GM12878 (cell line): ENCODE measurements at regions not wholly inside any gene's neighbourhood (a gene's known extent, or its start where the extent isn't known, plus 50 kb on each side); places are given as distances from the start of the nearest gene placed in this dataset.

Experiments used
- ATAC-seq: fragments of 200-7000 bp; cut with Tn5 transposase; 3 replicates; pipeline ENCODE4 v1.9.1; 2020; ENCODE audit warnings: mild to moderate bottlenecking, moderate library complexity
- BruUV-seq: library from RNA; stranded (reverse); fragments of 400-500 nt; replicated peaks from 2 replicates; lab custom pipeline; 2021; lab: Mats Ljungman, UMichigan
- CTCF ChIA-PET: fragments of 300-600 bp; sonication (Branson Sonifier 250); formaldehyde crosslinking; extraction: SDS; loops from one replicate; lab custom pipeline; 2021; ENCODE audit warnings: inconsistent platforms; lab: Yijun Ruan, JAX
- POLR2A ChIA-PET: fragments of 350-600 bp; formaldehyde crosslinking; extraction: SDS; loops from one replicate; lab custom pipeline; 2021; ENCODE audit warnings: inconsistent platforms; lab: Charles Lee
- RAD21 ChIA-PET: fragments of 300-600 bp; sonication (Branson Sonifier 250); formaldehyde crosslinking; loops from one replicate; lab custom pipeline; 2023; ENCODE audit warnings: antibody characterized with exemption; ENCODE audit not compliant: unreplicated experiment; lab: Charles Lee
- SMC1A ChIA-PET: fragments of 300-600 bp; sonication (Branson Sonifier 250); formaldehyde crosslinking; loops from one replicate; lab custom pipeline; 2023; ENCODE audit not compliant: unreplicated experiment, uncharacterized antibody; lab: Charles Lee
- DNase-seq: peaks from one replicate; pipeline ENCODE4 v3.0.0-alpha.2; 2011; ENCODE audit warnings: low read depth, low spot score
- FAIRE-seq: peaks from 3 replicates; lab custom pipeline; 2011; peaks lifted over from hg19 to GRCh38; lab: Jason Lieb, UNC
- H2AFZ ChIP-seq: 2 replicates; pipeline ENCODE4 v1.6.0; 2011; ENCODE audit warnings: low read depth, low read length, control low read depth; ENCODE audit not compliant: control insufficient read depth
- H3K27ac ChIP-seq: 2 replicates; pipeline ENCODE4 v1.5.1; 2011; ENCODE audit warnings: control low read depth; ENCODE audit not compliant: control insufficient read depth, insufficient read depth
- H3K27me3 ChIP-seq, 2 experiments: replicated peaks in 1 of 2; 2 replicates each; pipeline versions ENCODE4 v1.6.0 to v1.6.1; 2011; ENCODE audit warnings: low read length in 1 of 2; ENCODE audit not compliant: control insufficient read depth in 2 of 2, insufficient read depth in 2 of 2
- H3K36me3 ChIP-seq, 2 experiments: 2 replicates each; pipeline ENCODE4 v1.5.1; 2011; ENCODE audit warnings: low read length in 1 of 2; ENCODE audit not compliant: control insufficient read depth in 2 of 2, insufficient read depth in 2 of 2
- H3K4me1 ChIP-seq: 2 replicates; pipeline ENCODE4 v1.6.1; 2011; ENCODE audit warnings: mild to moderate bottlenecking, low read length, moderate library complexity, mixed read lengths; ENCODE audit not compliant: control insufficient read depth, insufficient read depth
- H3K4me2 ChIP-seq: 2 replicates; pipeline ENCODE4 v1.6.0; 2011; ENCODE audit warnings: control low read depth; ENCODE audit not compliant: control insufficient read depth, insufficient read depth
- H3K4me3 ChIP-seq: fragments of 200-600 bp; sonication (generic); 2 replicates; pipeline ENCODE4 v1.5.1; 2016
- H3K79me2 ChIP-seq: 2 replicates; pipeline ENCODE4 v1.6.0; 2011; ENCODE audit warnings: low read length; ENCODE audit not compliant: control insufficient read depth, insufficient read depth
- H3K9ac ChIP-seq: 2 replicates; pipeline ENCODE4 v1.8.0; 2011; ENCODE audit warnings: low read length, control low read depth, mixed read lengths; ENCODE audit not compliant: control insufficient read depth, insufficient read depth
- H3K9me3 ChIP-seq: replicated peaks from 3 replicates; pipeline ENCODE4 v1.5.1; 2011; ENCODE audit warnings: mild to moderate bottlenecking, low read length; ENCODE audit not compliant: control insufficient read depth, insufficient read depth
- H4K20me1 ChIP-seq: 2 replicates; pipeline ENCODE4 v1.6.0; 2011; ENCODE audit not compliant: control insufficient read depth, insufficient read depth
- BACH1 ChIP-seq: fragments of 450-650 bp; IDR thresholded peaks from 2 replicates; pipeline ENCODE4 v1.6.1; 2017; ENCODE audit warnings: mild to moderate bottlenecking, borderline replicate concordance
- E2F8 ChIP-seq: fragments of 450-650 bp; IDR thresholded peaks from 2 replicates; pipeline ENCODE4 v1.6.1; 2018; ENCODE audit warnings: mild to moderate bottlenecking, low read depth, moderate library complexity; ENCODE audit not compliant: partially characterized antibody
- FOXK2 ChIP-seq: fragments of 450-650 bp; IDR thresholded peaks from 2 replicates; pipeline ENCODE4 v1.6.1; 2017; ENCODE audit warnings: mild to moderate bottlenecking, moderate library complexity
- FOXM1 ChIP-seq: IDR thresholded peaks from 2 replicates; pipeline ENCODE4 v1.6.1; 2012; ENCODE audit warnings: low read depth, mild to moderate bottlenecking, inconsistent platforms, low read length, moderate library complexity
- HDAC6 ChIP-seq: fragments of 200-600 bp; sonication (generic); IDR thresholded peaks from one replicate; pipeline ENCODE4 v1.8.0; 2017; ENCODE audit warnings: antibody characterized with exemption; ENCODE audit not compliant: unreplicated experiment
- IRF4 ChIP-seq: IDR thresholded peaks from 2 replicates; pipeline ENCODE4 v1.6.1; 2011; ENCODE audit warnings: low read depth, low read length
- KLF5 ChIP-seq: fragments of 450-650 bp; IDR thresholded peaks from 2 replicates; pipeline ENCODE4 v1.6.1; 2014; ENCODE audit warnings: mild to moderate bottlenecking; ENCODE audit not compliant: partially characterized antibody
- MLLT1 ChIP-seq: fragments of 450-650 bp; IDR thresholded peaks from 2 replicates; pipeline ENCODE4 v1.6.1; 2016; ENCODE audit warnings: mild to moderate bottlenecking
- MYC ChIP-seq: IDR thresholded peaks from 2 replicates; pipeline ENCODE4 v1.6.1; 2011; ENCODE audit warnings: mild to moderate bottlenecking, low read length, moderate library complexity, inconsistent platforms; ENCODE audit not compliant: insufficient read depth, insufficient replicate concordance, insufficient read length, severe bottlenecking
- NBN ChIP-seq: fragments of 450-650 bp; IDR thresholded peaks from 2 replicates; pipeline ENCODE4 v1.6.1; 2016
- NFXL1 ChIP-seq: fragments of 450-650 bp; IDR thresholded peaks from 2 replicates; pipeline ENCODE4 v1.6.1; 2017; ENCODE audit warnings: antibody characterized with exemption, mild to moderate bottlenecking, borderline replicate concordance
- PAX5 ChIP-seq: IDR thresholded peaks from 2 replicates; pipeline ENCODE4 v1.6.1; 2011; ENCODE audit warnings: low read depth, low read length, borderline replicate concordance
- PBX3 ChIP-seq: IDR thresholded peaks from 2 replicates; pipeline ENCODE4 v1.6.1; 2011; ENCODE audit warnings: mild to moderate bottlenecking, low read depth, low read length, moderate library complexity; ENCODE audit not compliant: insufficient replicate concordance
- SUPT20H ChIP-seq: IDR thresholded peaks from 2 replicates; pipeline ENCODE4 v1.6.1; 2011; ENCODE audit warnings: low read depth, mild to moderate bottlenecking, low read length, moderate library complexity, borderline replicate concordance; ENCODE audit not compliant: control insufficient read depth
- ZBED1 ChIP-seq: IDR thresholded peaks from 2 replicates; pipeline ENCODE4 v1.6.1; 2016; ENCODE audit warnings: borderline replicate concordance
- ZNF24 ChIP-seq: fragments of 450-650 bp; IDR thresholded peaks from 2 replicates; pipeline ENCODE4 v1.6.1; 2017; ENCODE audit warnings: antibody characterized with exemption, mild to moderate bottlenecking
- WGBS: methylation state at CpG from one replicate; pipeline ENCODE4 v1.1.6; 2016; ENCODE audit warnings: low lambda C conversion rate; ENCODE audit not compliant: insufficient replicate concordance, insufficient coverage; ENCODE audit errors: missing lambda C conversion rate; 5-methylcytosine and 5-hydroxymethylcytosine counted together
- in situ Hi-C: fragments of 300-500 bp; cut with MboI; formaldehyde crosslinking; loops from 9 replicates; pipeline ENCODE4 v1.14.3; 2018; ENCODE audit warnings: mixed read lengths
- intact Hi-C: fragments of 100-400 bp; cut with micrococcal nuclease; formaldehyde crosslinking; loops from one replicate; pipeline ENCODE4 v1.14.2; 2022; ENCODE audit not compliant: unreplicated experiment
- TF ChIP-seq, protein P1 (sequence below): fragments of 450-650 bp; IDR thresholded peaks from 2 replicates; pipeline ENCODE4 v1.6.1; 2017; ENCODE audit warnings: low read depth, mild to moderate bottlenecking, moderate library complexity

DNA sequence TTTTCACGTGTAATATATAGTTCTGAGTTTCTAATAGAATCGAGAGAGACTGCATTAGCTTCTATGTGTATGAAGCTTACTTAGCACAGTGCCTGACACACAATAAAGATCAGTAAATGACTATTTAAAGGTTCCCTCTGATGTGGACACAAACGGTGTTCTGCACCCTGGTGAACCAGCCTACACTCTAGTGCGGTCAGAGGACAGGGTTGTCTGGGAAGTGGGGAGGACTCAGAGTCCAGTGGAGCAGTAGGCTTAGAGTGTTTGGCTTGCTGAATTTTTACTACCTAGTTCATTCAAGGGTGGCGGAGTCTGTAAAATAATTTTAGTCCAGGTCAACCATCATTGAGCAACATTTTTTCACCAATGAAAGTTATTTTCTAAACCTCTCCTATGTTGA, 77.8 kb downstream of the DIPK2A start:
- H3K27ac ChIP-seq: no peak overlapping the region
- H3K9ac ChIP-seq: no peak overlapping the region
- FAIRE-seq (no peak), DNase-seq (no peak), ATAC-seq (no peak)
- CTCF ChIA-PET: no interaction called here
- no peaks in the 10 kb centered on the region for H3K4me1 ChIP-seq
- RAD21 ChIA-PET: no interaction called here
- intact Hi-C loops (no loop called here), in situ Hi-C loops (no loop called here)
- H3K9me3 ChIP-seq: no peaks in the 10 kb centered on the region
- WGBS: 73% methylated on average over 5 of the region's 5 CpGs
- no TSS peak for BruUV-seq
- H3K4me3 ChIP-seq: no peak overlapping the region
- H3K4me2 ChIP-seq: no peak overlapping the region
- SMC1A ChIA-PET: no interaction called here
- no peaks in the 10 kb centered on the region for H4K20me1 ChIP-seq
- no peaks in the 10 kb centered on the region for H3K27me3 ChIP-seq
- no peak overlapping the region for H2AFZ ChIP-seq
- no peaks in the 10 kb centered on the region for H3K36me3 ChIP-seq
- POLR2A ChIA-PET: no interaction called here
- H3K79me2 ChIP-seq: no peaks in the 10 kb centered on the region
- TF ChIP-seq NBN (no peak), BACH1 (no peak), SUPT20H (no peak), FOXK2 (no peak), ZBED1 (no peak), FOXM1 (no peak), KLF5 (no peak), PBX3 (no peak), E2F8 (no peak), PAX5 (no peak), NFXL1 (no peak), ZNF24 (no peak), MYC (no peak), IRF4 (no peak), HDAC6 (no peak), MLLT1 (no peak)
- TF ChIP-seq, protein P1, sequence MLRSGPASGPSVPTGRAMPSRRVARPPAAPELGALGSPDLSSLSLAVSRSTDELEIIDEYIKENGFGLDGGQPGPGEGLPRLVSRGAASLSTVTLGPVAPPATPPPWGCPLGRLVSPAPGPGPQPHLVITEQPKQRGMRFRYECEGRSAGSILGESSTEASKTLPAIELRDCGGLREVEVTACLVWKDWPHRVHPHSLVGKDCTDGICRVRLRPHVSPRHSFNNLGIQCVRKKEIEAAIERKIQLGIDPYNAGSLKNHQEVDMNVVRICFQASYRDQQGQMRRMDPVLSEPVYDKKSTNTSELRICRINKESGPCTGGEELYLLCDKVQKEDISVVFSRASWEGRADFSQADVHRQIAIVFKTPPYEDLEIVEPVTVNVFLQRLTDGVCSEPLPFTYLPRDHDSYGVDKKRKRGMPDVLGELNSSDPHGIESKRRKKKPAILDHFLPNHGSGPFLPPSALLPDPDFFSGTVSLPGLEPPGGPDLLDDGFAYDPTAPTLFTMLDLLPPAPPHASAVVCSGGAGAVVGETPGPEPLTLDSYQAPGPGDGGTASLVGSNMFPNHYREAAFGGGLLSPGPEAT: no peak
